Mesenchymal stem cell (in vitro differentiated cells and primary cell): ENCODE measurements at regions not wholly inside any gene's neighbourhood (a gene's known extent, or its start where the extent isn't known, plus 50 kb on each side); places are given as distances from the start of the nearest gene placed in this dataset.

Experiments
- DNase-seq: peaks from one replicate; pipeline ENCODE4 v3.0.0-alpha.2; 2013
- H2AFZ ChIP-seq: one replicate; pipeline ENCODE4 v1.6.1; 2013; ENCODE audit warnings: low read depth, mild to moderate bottlenecking, control low read depth, inconsistent platforms, low read length, moderate library complexity
- H2AK5ac ChIP-seq: 2 replicates; pipeline ENCODE4 v1.6.1; 2013; ENCODE audit warnings: low read length, moderate library complexity, mild to moderate bottlenecking, inconsistent platforms; ENCODE audit not compliant: severe bottlenecking
- H2BK120ac ChIP-seq: one replicate; pipeline ENCODE4 v1.6.1; 2013; ENCODE audit warnings: low read depth, mild to moderate bottlenecking, inconsistent platforms, low read length, moderate library complexity
- H2BK12ac ChIP-seq, 2 experiments: one replicate each; pipeline ENCODE4 v1.6.1; 2013; ENCODE audit warnings: inconsistent platforms in 2 of 2, low read length in 2 of 2, mild to moderate bottlenecking in 2 of 2, moderate library complexity in 2 of 2, control low read depth in 1 of 2
- H2BK15ac ChIP-seq: one replicate; pipeline ENCODE4 v1.6.1; 2013; ENCODE audit warnings: mild to moderate bottlenecking, low read depth, inconsistent platforms; ENCODE audit not compliant: poor library complexity, severe bottlenecking
- H2BK5ac ChIP-seq: 2 replicates; pipeline ENCODE4 v1.6.1; 2013; ENCODE audit warnings: low read depth, mild to moderate bottlenecking, low read length, control low read depth, inconsistent platforms; ENCODE audit not compliant: poor library complexity, severe bottlenecking
- H3K14ac ChIP-seq, 2 experiments: one replicate each; pipeline ENCODE4 v1.6.1; 2013; ENCODE audit warnings: inconsistent platforms in 2 of 2, low read length in 2 of 2, control low read depth in 1 of 2, mild to moderate bottlenecking in 1 of 2, moderate library complexity in 1 of 2
- H3K18ac ChIP-seq, 2 experiments: one replicate each; pipeline ENCODE4 v1.6.1; 2013; ENCODE audit warnings: inconsistent platforms in 2 of 2, low read length in 2 of 2, control low read depth in 1 of 2, low read depth in 1 of 2, mild to moderate bottlenecking in 1 of 2
- H3K23ac ChIP-seq, 2 experiments: one replicate each; pipeline ENCODE4 v1.6.1; 2013; ENCODE audit warnings: inconsistent platforms in 2 of 2, low read length in 2 of 2, mild to moderate bottlenecking in 2 of 2, moderate library complexity in 2 of 2, control low read depth in 1 of 2
- H3K27ac ChIP-seq: 2 replicates; pipeline ENCODE4 v1.5.1; 2013; ENCODE audit warnings: mild to moderate bottlenecking, moderate library complexity, low read length, control low read depth, inconsistent platforms; ENCODE audit not compliant: poor library complexity, severe bottlenecking
- H3K27me3 ChIP-seq, 2 experiments: 2 replicates each; pipeline versions ENCODE4 v1.6.1 to v1.7.0; 2013; ENCODE audit warnings: low read length in 2 of 2, mild to moderate bottlenecking in 2 of 2, moderate library complexity in 2 of 2, control low read depth in 1 of 2, inconsistent platforms in 1 of 2; ENCODE audit not compliant: control insufficient read depth in 1 of 2, insufficient read depth in 1 of 2
- H3K36me3 ChIP-seq, 2 experiments: 2 replicates each; pipeline versions ENCODE4 v1.6.1 to v1.7.0; 2013; ENCODE audit warnings: low read length in 2 of 2, control low read depth in 1 of 2, inconsistent platforms in 1 of 2, low read depth in 1 of 2, mild to moderate bottlenecking in 1 of 2; ENCODE audit not compliant: insufficient read depth in 2 of 2, control insufficient read depth in 1 of 2
- H3K4ac ChIP-seq, 2 experiments: one replicate each; pipeline ENCODE4 v1.6.1; 2013; ENCODE audit warnings: inconsistent platforms in 2 of 2, low read length in 2 of 2, mild to moderate bottlenecking in 2 of 2, moderate library complexity in 2 of 2, control low read depth in 1 of 2, low read depth in 1 of 2
- H3K4me1 ChIP-seq: 2 replicates; pipeline ENCODE4 v1.6.1; 2013; ENCODE audit warnings: low read depth, low read length, control low read depth; ENCODE audit not compliant: control insufficient read depth, insufficient read depth
- H3K4me2 ChIP-seq: 2 replicates; pipeline ENCODE4 v1.6.1; 2013; ENCODE audit warnings: low read length, mild to moderate bottlenecking, inconsistent platforms; ENCODE audit not compliant: poor library complexity, severe bottlenecking
- H3K4me3 ChIP-seq, 2 experiments: 2 replicates each; pipeline versions ENCODE4 v1.5.1 to v1.7.0; 2013; ENCODE audit warnings: low read length in 2 of 2, mild to moderate bottlenecking in 2 of 2, control low read depth in 1 of 2, low read depth in 1 of 2; ENCODE audit not compliant: insufficient read depth in 1 of 2
- H3K79me1 ChIP-seq: replicated peaks from 2 replicates; pipeline ENCODE4 v1.6.1; 2013; ENCODE audit warnings: mild to moderate bottlenecking, control low read depth, low read length, inconsistent platforms; ENCODE audit not compliant: poor library complexity, severe bottlenecking
- H3K9ac ChIP-seq: 2 replicates; pipeline ENCODE4 v1.7.0; 2013; ENCODE audit warnings: mild to moderate bottlenecking, low read length, moderate library complexity
- H3K9me3 ChIP-seq: 2 replicates; pipeline ENCODE4 v1.7.0; 2013; ENCODE audit warnings: mild to moderate bottlenecking, low read length; ENCODE audit not compliant: control insufficient read depth
- H4K8ac ChIP-seq: one replicate; pipeline ENCODE4 v1.6.1; 2013; ENCODE audit warnings: inconsistent platforms, mild to moderate bottlenecking, low read length, moderate library complexity
- H4K91ac ChIP-seq: one replicate; pipeline ENCODE4 v1.6.1; 2013; ENCODE audit warnings: mild to moderate bottlenecking, low read length, inconsistent platforms
- WGBS: methylation state at CpG from one replicate; pipeline ENCODE4 v1.1.7; 2013; ENCODE audit warnings: mixed read lengths; 5-methylcytosine and 5-hydroxymethylcytosine counted together

GRCh38 chr9:134268747-134269146, 57.5 kb upstream of the RXRA start:
- no peak overlapping the region for H4K8ac ChIP-seq
- H4K91ac ChIP-seq: no peak overlapping the region
- peaks cover 68 to 88% of the 10 kb centered on the region in 2 experiments for H3K27me3 ChIP-seq
- no peak overlapping the region for H2AK5ac ChIP-seq
- DNase-seq: no peak
- no peaks in the 10 kb centered on the region for H3K4me1 ChIP-seq
- H3K4me3 ChIP-seq: no peak overlapping the region
- WGBS: 92% methylated on average over 5 of the region's 6 CpGs
- H3K9me3 ChIP-seq: peaks cover 5% of the 10 kb centered on the region
- no peak overlapping the region for H2BK15ac ChIP-seq
- no peak overlapping the region for H3K4ac ChIP-seq
- no peak overlapping the region for H3K4me2 ChIP-seq
- no peak overlapping the region for H2BK120ac ChIP-seq
- H3K27ac ChIP-seq: no peak overlapping the region
- H3K79me1 ChIP-seq: no peaks in the 10 kb centered on the region
- H2BK5ac ChIP-seq: no peak overlapping the region
- H3K23ac ChIP-seq: no peak overlapping the region
- no peak overlapping the region for H2BK12ac ChIP-seq
- no peak overlapping the region for H3K14ac ChIP-seq
- no peak overlapping the region for H2AFZ ChIP-seq
- H3K9ac ChIP-seq: no peak overlapping the region
- no peak overlapping the region for H3K18ac ChIP-seq
- H3K36me3 ChIP-seq: no peaks in the 10 kb centered on the region

GRCh38 chr9:134271338-134272301, 54.6 kb upstream of the RXRA start:
- Histone ChIP-seq H3K4ac (no peak overlapping the region), H2BK120ac (no peak overlapping the region), H3K4me1 (peaks cover 1% of the 10 kb centered on the region), H3K9ac (no peak overlapping the region), H4K8ac (no peak overlapping the region), H3K79me1 (no peaks in the 10 kb centered on the region), H3K23ac (no peak overlapping the region), H2AK5ac (no peak overlapping the region), H2AFZ (no peak overlapping the region), H3K4me3 (no peak overlapping the region), H3K18ac (no peak overlapping the region), H3K36me3 (no peaks in the 10 kb centered on the region), H3K14ac (no peak overlapping the region), H3K27ac (no peak overlapping the region), H2BK15ac (no peak overlapping the region), H2BK12ac (peak overlapping the region in 1 of 2 experiments; percentile 61), H3K27me3 (peaks cover 70 to 86% of the 10 kb centered on the region in 2 experiments), H2BK5ac (no peak overlapping the region), H3K9me3 (peaks cover 3% of the 10 kb centered on the region), H3K4me2 (no peak overlapping the region), H4K91ac (no peak overlapping the region)
- no peak for DNase-seq
- 74% methylated on average over 24 of the region's 24 CpGs for WGBS

- H3K79me1 ChIP-seq: no peaks in the 10 kb centered on the region
- no peak overlapping the region for H3K9ac ChIP-seq
- H4K8ac ChIP-seq: no peak overlapping the region
- no peak overlapping the region for H3K27ac ChIP-seq
- no peak overlapping the region for H2BK12ac ChIP-seq
- no peak overlapping the region for H3K4me2 ChIP-seq
- H3K4ac ChIP-seq: no peak overlapping the region
- H2AFZ ChIP-seq: no peak overlapping the region
- H2BK15ac ChIP-seq: peak overlapping the region; percentile 45
- H3K9me3 ChIP-seq: no peaks in the 10 kb centered on the region
- no peak overlapping the region for H3K18ac ChIP-seq
- peaks cover 1% of the 10 kb centered on the region for H3K4me1 ChIP-seq
- H2AK5ac ChIP-seq: no peak overlapping the region
- H3K14ac ChIP-seq: peak overlapping the region in 1 of 2 experiments; percentile 53
- 72% methylated on average over 21 of the region's 21 CpGs for WGBS
- no peak overlapping the region for H2BK120ac ChIP-seq
- no peak for DNase-seq
- H4K91ac ChIP-seq: no peak overlapping the region
- H3K27me3 ChIP-seq: peaks cover 71 to 84% of the 10 kb centered on the region in 2 experiments
- no peaks in the 10 kb centered on the region for H3K36me3 ChIP-seq
- no peak overlapping the region for H2BK5ac ChIP-seq
- H3K4me3 ChIP-seq: no peak overlapping the region
- no peak overlapping the region for H3K23ac ChIP-seq
Observed at GRCh38 chr9:134272302-134273023, 53.8 kb upstream of the RXRA start.

GRCh38 chr9:134273647-134274046, 52.6 kb upstream of the RXRA start:
- no peak for DNase-seq
- no peak overlapping the region for H3K4me3 ChIP-seq
- no peak overlapping the region for H3K27ac ChIP-seq
- no peaks in the 10 kb centered on the region for H3K79me1 ChIP-seq
- H3K23ac ChIP-seq: no peak overlapping the region
- H4K8ac ChIP-seq: no peak overlapping the region
- no peak overlapping the region for H3K18ac ChIP-seq
- no peak overlapping the region for H3K4me2 ChIP-seq
- peaks cover 1% of the 10 kb centered on the region for H3K4me1 ChIP-seq
- H3K9ac ChIP-seq: no peak overlapping the region
- no peak overlapping the region for H2BK15ac ChIP-seq
- no peaks in the 10 kb centered on the region for H3K9me3 ChIP-seq
- no peak overlapping the region for H4K91ac ChIP-seq
- no peak overlapping the region for H2BK5ac ChIP-seq
- H3K14ac ChIP-seq: no peak overlapping the region
- no peak overlapping the region for H2AFZ ChIP-seq
- no peak overlapping the region for H3K4ac ChIP-seq
- H3K27me3 ChIP-seq: peaks cover 80 to 85% of the 10 kb centered on the region in 2 experiments
- H2BK120ac ChIP-seq: no peak overlapping the region
- no peak overlapping the region for H2BK12ac ChIP-seq
- 83% methylated on average over 4 of the region's 5 CpGs for WGBS
- no peaks in the 10 kb centered on the region for H3K36me3 ChIP-seq
- H2AK5ac ChIP-seq: no peak overlapping the region
